ENCODE measurements at regions not wholly inside any gene's neighbourhood (a gene's known extent, or its start where the extent isn't known, plus 50 kb on each side); places are given as distances from the start of the nearest gene placed in this dataset.

DNA sequence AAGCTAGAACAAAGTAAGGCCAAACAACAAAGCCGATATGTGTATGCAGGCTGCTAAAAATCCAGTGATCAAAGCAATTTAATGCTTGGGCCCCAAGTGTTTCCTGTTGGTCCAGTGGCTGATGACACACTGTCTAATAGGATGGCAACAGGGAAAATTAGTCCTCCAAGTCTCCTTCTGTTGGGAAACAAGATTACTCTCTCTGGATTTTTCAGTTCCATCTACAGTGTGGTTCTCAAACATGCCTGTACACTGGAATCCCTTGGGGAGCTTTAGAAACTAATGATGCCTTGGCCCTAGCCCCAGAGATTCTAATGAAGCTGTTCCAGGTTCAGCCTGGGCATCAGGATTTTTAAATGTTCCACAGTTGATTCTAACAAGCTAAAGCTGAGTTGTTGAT, 198.7 kb downstream of the AHR start:
- TF ChIP-seq, protein P1, sequence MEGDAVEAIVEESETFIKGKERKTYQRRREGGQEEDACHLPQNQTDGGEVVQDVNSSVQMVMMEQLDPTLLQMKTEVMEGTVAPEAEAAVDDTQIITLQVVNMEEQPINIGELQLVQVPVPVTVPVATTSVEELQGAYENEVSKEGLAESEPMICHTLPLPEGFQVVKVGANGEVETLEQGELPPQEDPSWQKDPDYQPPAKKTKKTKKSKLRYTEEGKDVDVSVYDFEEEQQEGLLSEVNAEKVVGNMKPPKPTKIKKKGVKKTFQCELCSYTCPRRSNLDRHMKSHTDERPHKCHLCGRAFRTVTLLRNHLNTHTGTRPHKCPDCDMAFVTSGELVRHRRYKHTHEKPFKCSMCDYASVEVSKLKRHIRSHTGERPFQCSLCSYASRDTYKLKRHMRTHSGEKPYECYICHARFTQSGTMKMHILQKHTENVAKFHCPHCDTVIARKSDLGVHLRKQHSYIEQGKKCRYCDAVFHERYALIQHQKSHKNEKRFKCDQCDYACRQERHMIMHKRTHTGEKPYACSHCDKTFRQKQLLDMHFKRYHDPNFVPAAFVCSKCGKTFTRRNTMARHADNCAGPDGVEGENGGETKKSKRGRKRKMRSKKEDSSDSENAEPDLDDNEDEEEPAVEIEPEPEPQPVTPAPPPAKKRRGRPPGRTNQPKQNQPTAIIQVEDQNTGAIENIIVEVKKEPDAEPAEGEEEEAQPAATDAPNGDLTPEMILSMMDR (IDR thresholded peaks at IDR 0.05), result no peak
- TF ChIP-seq POLR2A (IDR thresholded peaks at IDR 0.05), result no peak
